ENCODE measurements at regions not wholly inside any gene's neighbourhood (a gene's known extent, or its start where the extent isn't known, plus 50 kb on each side); places are given as distances from the start of the nearest gene placed in this dataset.

DNA sequence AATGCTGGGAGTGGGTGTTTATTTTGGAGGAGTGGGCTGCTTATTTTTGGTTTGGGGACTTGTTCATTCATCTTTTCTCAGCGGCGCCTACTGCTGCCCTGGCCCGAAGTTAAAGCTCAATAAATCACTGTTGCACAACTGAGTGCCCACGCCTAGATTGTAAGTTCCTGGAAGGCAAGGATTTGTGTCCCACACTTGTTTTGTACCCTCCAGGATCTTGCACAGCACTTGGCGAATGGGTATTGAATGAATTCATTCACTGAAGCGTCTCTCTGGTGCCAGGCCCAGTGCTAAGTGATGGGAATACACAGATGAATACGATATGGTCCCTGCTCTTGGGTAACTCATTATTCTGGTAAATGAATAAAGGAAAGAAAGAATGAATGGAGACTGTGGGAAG, 153.3 kb upstream of the PARP11 start:
- Histone ChIP-seq H3K4me2 (ENCODE audit: control insufficient read depth, insufficient read depth) (no peak overlapping the region), H3K79me2 (ENCODE audit: control insufficient read depth, insufficient read depth, low read length) (no peaks in the 10 kb centered on the region), H2AFZ (ENCODE audit: control insufficient read depth, low read depth, low read length) (no peak overlapping the region), H3K27me3 (replicated peaks in 1 of 2; ENCODE audit: control insufficient read depth in 2 of 2, insufficient read depth in 2 of 2, low read length in 1 of 2) (peaks cover 1 to 5% of the 10 kb centered on the region in 2 experiments; a peak in 3 of 4 replicates), H3K27ac (ENCODE audit: control insufficient read depth, insufficient read depth) (no peak overlapping the region), H3K4me1 (ENCODE audit: control insufficient read depth, insufficient read depth, low read length) (no peaks in the 10 kb centered on the region), H3K36me3 (ENCODE audit: control insufficient read depth in 2 of 2, insufficient read depth in 2 of 2, low read length in 1 of 2) (no peaks in the 10 kb centered on the region), H3K9ac (ENCODE audit: control insufficient read depth, insufficient read depth, low read length) (no peak overlapping the region), H4K20me1 (ENCODE audit: control insufficient read depth, insufficient read depth) (no peaks in the 10 kb centered on the region), H3K9me3 (replicated peaks; ENCODE audit: control insufficient read depth, insufficient read depth, low read length) (no peaks in the 10 kb centered on the region), H3K4me3 (no peak overlapping the region)
- intact Hi-C loops (cut with micrococcal nuclease; ENCODE audit: unreplicated experiment) (no loop called here), in situ Hi-C loops (cut with MboI) (no loop called here)
- RAD21 ChIA-PET (ENCODE audit: unreplicated experiment) = no interaction called here
- BruUV-seq (replicated peaks) = no TSS peak
- POLR2A ChIA-PET = no interaction called here
- SMC1A ChIA-PET (ENCODE audit: uncharacterized antibody, unreplicated experiment) = interaction anchor here (0.6 kb wide), 1 partner anchor 1503 kb away, joined by 3 read pairs; no protein-coding TSS in a partner anchor
- ATAC-seq (no peak), DNase-seq (ENCODE audit: low read depth, low spot score) (no peak), FAIRE-seq (no peak)
- CTCF ChIA-PET = no interaction called here
- 52% methylated on average over 7 of the region's 7 CpGs for WGBS (ENCODE audit: insufficient coverage, insufficient replicate concordance, low lambda C conversion rate, missing lambda C conversion rate)
- TF ChIP-seq RUNX3 (IDR thresholded peaks at IDR 0.05; ENCODE audit: low read length) (no peak), KDM1A (IDR thresholded peaks at IDR 0.05; ENCODE audit: borderline replicate concordance) (no peak), SRF (IDR thresholded peaks at IDR 0.05; ENCODE audit: low read depth in 2 of 2, low read length in 2 of 2) (no peak), SIX5 (IDR thresholded peaks at IDR 0.05; ENCODE audit: low read depth, low read length, severe bottlenecking) (no peak), SPI1 (IDR thresholded peaks at IDR 0.05; ENCODE audit: borderline replicate concordance, insufficient read depth, low read depth, low read length) (no peak), RCOR1 (conservative IDR thresholded peaks at IDR 0.05; ENCODE audit: low read depth, low read length) (no peak), MXI1 (IDR thresholded peaks at IDR 0.05; ENCODE audit: low read depth, low read length) (no peak), NFYB (IDR thresholded peaks at IDR 0.05; ENCODE audit: insufficient read depth, low read depth, low read length) (no peak), SUZ12 (IDR thresholded peaks at IDR 0.05; ENCODE audit: unreplicated experiment) (no peak), SREBF1 (IDR thresholded peaks at IDR 0.05; ENCODE audit: low read length) (no peak), STAT1 (conservative IDR thresholded peaks at IDR 0.05) (no peak)
- TF ChIP-seq, protein P1, sequence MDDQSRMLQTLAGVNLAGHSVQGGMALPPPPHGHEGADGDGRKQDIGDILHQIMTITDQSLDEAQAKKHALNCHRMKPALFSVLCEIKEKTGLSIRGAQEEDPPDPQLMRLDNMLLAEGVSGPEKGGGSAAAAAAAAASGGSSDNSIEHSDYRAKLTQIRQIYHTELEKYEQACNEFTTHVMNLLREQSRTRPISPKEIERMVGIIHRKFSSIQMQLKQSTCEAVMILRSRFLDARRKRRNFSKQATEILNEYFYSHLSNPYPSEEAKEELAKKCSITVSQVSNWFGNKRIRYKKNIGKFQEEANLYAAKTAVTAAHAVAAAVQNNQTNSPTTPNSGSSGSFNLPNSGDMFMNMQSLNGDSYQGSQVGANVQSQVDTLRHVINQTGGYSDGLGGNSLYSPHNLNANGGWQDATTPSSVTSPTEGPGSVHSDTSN (IDR thresholded peaks at IDR 0.05; ENCODE audit: insufficient replicate concordance, low read depth, low read length) = no peak
- TF ChIP-seq, protein P2, sequence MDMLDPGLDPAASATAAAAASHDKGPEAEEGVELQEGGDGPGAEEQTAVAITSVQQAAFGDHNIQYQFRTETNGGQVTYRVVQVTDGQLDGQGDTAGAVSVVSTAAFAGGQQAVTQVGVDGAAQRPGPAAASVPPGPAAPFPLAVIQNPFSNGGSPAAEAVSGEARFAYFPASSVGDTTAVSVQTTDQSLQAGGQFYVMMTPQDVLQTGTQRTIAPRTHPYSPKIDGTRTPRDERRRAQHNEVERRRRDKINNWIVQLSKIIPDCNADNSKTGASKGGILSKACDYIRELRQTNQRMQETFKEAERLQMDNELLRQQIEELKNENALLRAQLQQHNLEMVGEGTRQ (IDR thresholded peaks at IDR 0.05; ENCODE audit: borderline replicate concordance, low read depth, low read length) = no peak
- TF ChIP-seq, protein P3, sequence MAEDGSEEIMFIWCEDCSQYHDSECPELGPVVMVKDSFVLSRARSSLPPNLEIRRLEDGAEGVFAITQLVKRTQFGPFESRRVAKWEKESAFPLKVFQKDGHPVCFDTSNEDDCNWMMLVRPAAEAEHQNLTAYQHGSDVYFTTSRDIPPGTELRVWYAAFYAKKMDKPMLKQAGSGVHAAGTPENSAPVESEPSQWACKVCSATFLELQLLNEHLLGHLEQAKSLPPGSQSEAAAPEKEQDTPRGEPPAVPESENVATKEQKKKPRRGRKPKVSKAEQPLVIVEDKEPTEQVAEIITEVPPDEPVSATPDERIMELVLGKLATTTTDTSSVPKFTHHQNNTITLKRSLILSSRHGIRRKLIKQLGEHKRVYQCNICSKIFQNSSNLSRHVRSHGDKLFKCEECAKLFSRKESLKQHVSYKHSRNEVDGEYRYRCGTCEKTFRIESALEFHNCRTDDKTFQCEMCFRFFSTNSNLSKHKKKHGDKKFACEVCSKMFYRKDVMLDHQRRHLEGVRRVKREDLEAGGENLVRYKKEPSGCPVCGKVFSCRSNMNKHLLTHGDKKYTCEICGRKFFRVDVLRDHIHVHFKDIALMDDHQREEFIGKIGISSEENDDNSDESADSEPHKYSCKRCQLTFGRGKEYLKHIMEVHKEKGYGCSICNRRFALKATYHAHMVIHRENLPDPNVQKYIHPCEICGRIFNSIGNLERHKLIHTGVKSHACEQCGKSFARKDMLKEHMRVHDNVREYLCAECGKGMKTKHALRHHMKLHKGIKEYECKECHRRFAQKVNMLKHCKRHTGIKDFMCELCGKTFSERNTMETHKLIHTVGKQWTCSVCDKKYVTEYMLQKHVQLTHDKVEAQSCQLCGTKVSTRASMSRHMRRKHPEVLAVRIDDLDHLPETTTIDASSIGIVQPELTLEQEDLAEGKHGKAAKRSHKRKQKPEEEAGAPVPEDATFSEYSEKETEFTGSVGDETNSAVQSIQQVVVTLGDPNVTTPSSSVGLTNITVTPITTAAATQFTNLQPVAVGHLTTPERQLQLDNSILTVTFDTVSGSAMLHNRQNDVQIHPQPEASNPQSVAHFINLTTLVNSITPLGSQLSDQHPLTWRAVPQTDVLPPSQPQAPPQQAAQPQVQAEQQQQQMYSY (CRISPR knock-in tag; IDR thresholded peaks at IDR 0.05) = no peak
- TF ChIP-seq, protein P4, sequence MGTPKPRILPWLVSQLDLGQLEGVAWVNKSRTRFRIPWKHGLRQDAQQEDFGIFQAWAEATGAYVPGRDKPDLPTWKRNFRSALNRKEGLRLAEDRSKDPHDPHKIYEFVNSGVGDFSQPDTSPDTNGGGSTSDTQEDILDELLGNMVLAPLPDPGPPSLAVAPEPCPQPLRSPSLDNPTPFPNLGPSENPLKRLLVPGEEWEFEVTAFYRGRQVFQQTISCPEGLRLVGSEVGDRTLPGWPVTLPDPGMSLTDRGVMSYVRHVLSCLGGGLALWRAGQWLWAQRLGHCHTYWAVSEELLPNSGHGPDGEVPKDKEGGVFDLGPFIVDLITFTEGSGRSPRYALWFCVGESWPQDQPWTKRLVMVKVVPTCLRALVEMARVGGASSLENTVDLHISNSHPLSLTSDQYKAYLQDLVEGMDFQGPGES (IDR thresholded peaks at IDR 0.05) = no peak
- TF ChIP-seq, protein P5, sequence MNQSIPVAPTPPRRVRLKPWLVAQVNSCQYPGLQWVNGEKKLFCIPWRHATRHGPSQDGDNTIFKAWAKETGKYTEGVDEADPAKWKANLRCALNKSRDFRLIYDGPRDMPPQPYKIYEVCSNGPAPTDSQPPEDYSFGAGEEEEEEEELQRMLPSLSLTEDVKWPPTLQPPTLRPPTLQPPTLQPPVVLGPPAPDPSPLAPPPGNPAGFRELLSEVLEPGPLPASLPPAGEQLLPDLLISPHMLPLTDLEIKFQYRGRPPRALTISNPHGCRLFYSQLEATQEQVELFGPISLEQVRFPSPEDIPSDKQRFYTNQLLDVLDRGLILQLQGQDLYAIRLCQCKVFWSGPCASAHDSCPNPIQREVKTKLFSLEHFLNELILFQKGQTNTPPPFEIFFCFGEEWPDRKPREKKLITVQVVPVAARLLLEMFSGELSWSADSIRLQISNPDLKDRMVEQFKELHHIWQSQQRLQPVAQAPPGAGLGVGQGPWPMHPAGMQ (IDR thresholded peaks at IDR 0.05; ENCODE audit: borderline replicate concordance) = no peak
